ENCODE measurements at regions not wholly inside any gene's neighbourhood (a gene's known extent, or its start where the extent isn't known, plus 50 kb on each side); places are given as distances from the start of the nearest gene placed in this dataset.

GRCh38 chr15:46222826-46223225 lies 588.0 kb downstream of the SQOR start:
- WGBS, 4 donors: 70 to 81% (median 72%) methylated on average over 2 of the region's 2 CpGs
- no peak overlapping the region for H3K4me3 ChIP-seq
- no peak for DNase-seq
- H3K4me1 ChIP-seq (replicated peaks in 1 of 2): no peaks in the 10 kb centered on the region
- no peak overlapping the region for H3K27ac ChIP-seq
- intact Hi-C loops (cut with DNase I): no loop called here
- no peaks in the 10 kb centered on the region for H3K9me3 ChIP-seq (replicated peaks in 1 of 3)
- no peak for TF ChIP-seq POLR2A (IDR thresholded peaks at IDR 0.05)
- TF ChIP-seq CTCF (IDR thresholded peaks at IDR 0.05): no peak
- H3K27me3 ChIP-seq: no peaks in the 10 kb centered on the region
- H3K36me3 ChIP-seq (replicated peaks in 1 of 2): no peaks in the 10 kb centered on the region

- no peaks in the 10 kb centered on the region for H3K4me1 ChIP-seq (replicated peaks in 1 of 2)
- 0 to 82% (median 43%) methylated on average over 1 of the region's 1 CpG for WGBS, 4 donors
- no peaks in the 10 kb centered on the region for H3K36me3 ChIP-seq (replicated peaks in 1 of 2)
- H3K27me3 ChIP-seq: peaks cover 9% of the 10 kb centered on the region
- H3K4me3 ChIP-seq: no peak overlapping the region
- no peaks in the 10 kb centered on the region for H3K9me3 ChIP-seq (replicated peaks in 1 of 3)
- H3K27ac ChIP-seq: no peak overlapping the region
- no peak for TF ChIP-seq POLR2A (IDR thresholded peaks at IDR 0.05)
- no peak for TF ChIP-seq CTCF (IDR thresholded peaks at IDR 0.05)
- intact Hi-C loops (cut with DNase I): no loop called here
- no peak for DNase-seq
Observed at GRCh38 chr15:46229263-46229662, 594.4 kb downstream of the SQOR start.

GRCh38 chr15:46231786-46232185 lies 597.0 kb downstream of the SQOR start:
- Histone ChIP-seq H3K27me3 (peaks cover 9% of the 10 kb centered on the region), H3K9me3 (replicated peaks in 1 of 3) (no peaks in the 10 kb centered on the region), H3K4me3 (no peak overlapping the region), H3K36me3 (replicated peaks in 1 of 2) (no peaks in the 10 kb centered on the region), H3K4me1 (replicated peaks in 1 of 2) (no peaks in the 10 kb centered on the region), H3K27ac (no peak overlapping the region)
- no peak for DNase-seq
- TF ChIP-seq POLR2A (IDR thresholded peaks at IDR 0.05) (no peak), CTCF (IDR thresholded peaks at IDR 0.05) (no peak)
- 67 to 91% (median 76%) methylated on average over 5 of the region's 5 CpGs for WGBS, 4 donors
- intact Hi-C loops (cut with DNase I): no loop called here

- no peak for DNase-seq
- WGBS, 4 donors: 40 to 84% (median 54%) methylated on average over 2 of the region's 2 CpGs
- intact Hi-C loops (cut with DNase I): no loop called here
Observed at GRCh38 chr15:46232471-46232870, 597.6 kb downstream of the SQOR start.

More at GRCh38 chr15:46232471-46232870, 597.6 kb downstream of the SQOR start:
- no peaks in the 10 kb centered on the region for H3K36me3 ChIP-seq (replicated peaks in 1 of 2)
- no peak overlapping the region for H3K4me3 ChIP-seq
- H3K4me1 ChIP-seq (replicated peaks in 1 of 2): no peaks in the 10 kb centered on the region
- H3K9me3 ChIP-seq (replicated peaks in 1 of 3): no peaks in the 10 kb centered on the region
- H3K27me3 ChIP-seq: peaks cover 9% of the 10 kb centered on the region
- no peak overlapping the region for H3K27ac ChIP-seq
- no peak for TF ChIP-seq CTCF (IDR thresholded peaks at IDR 0.05)
- no peak for TF ChIP-seq POLR2A (IDR thresholded peaks at IDR 0.05)

Data from adrenal gland (tissue), 9 donors.